ENCODE measurements at regions not wholly inside any gene's neighbourhood (a gene's known extent, or its start where the extent isn't known, plus 50 kb on each side); places are given as distances from the start of the nearest gene placed in this dataset.
"Not testable (repeated sequence)": the region's sequence is repeated elsewhere in the genome, so short reads cannot be mapped to it uniquely, and the experiment has no call there.

GRCh38 chr12:89157413-89157812 is 194.9 kb downstream of the DUSP6 start:
- Histone ChIP-seq H3K27ac (ENCODE audit: low read depth in 2 of 2, low read length in 1 of 2) (no peak overlapping the region), H3K4me1 (ENCODE audit: control insufficient read depth in 2 of 2, insufficient read depth in 2 of 2, low read length in 1 of 2) (no peaks in the 10 kb centered on the region), H3K9me3 (ENCODE audit: control insufficient read depth in 2 of 2, insufficient read depth in 1 of 2, low read depth in 1 of 2, low read length in 1 of 2) (no peaks in the 10 kb centered on the region), H3K36me3 (ENCODE audit: control insufficient read depth in 2 of 2, insufficient read depth in 2 of 2, low read length in 1 of 2) (no peaks in the 10 kb centered on the region), H3K27me3 (ENCODE audit: control insufficient read depth in 1 of 2, insufficient read depth in 2 of 2, low read length in 2 of 2) (no peaks in the 10 kb centered on the region), H3K4me3 (ENCODE audit: low read depth in 1 of 2, low read length in 2 of 2) (no peak overlapping the region)
- 67 to 75% methylated on average over 2 of the region's 2 CpGs for WGBS, 2 donors

- WGBS, 2 donors: 79 to 82% methylated on average over 1 of the region's 1 CpG
- no peaks in the 10 kb centered on the region for H3K27me3 ChIP-seq (ENCODE audit: control insufficient read depth in 1 of 2, insufficient read depth in 2 of 2, low read length in 2 of 2)
- H3K36me3 ChIP-seq (ENCODE audit: control insufficient read depth in 2 of 2, insufficient read depth in 2 of 2, low read length in 1 of 2): no peaks in the 10 kb centered on the region
- H3K9me3 ChIP-seq (ENCODE audit: control insufficient read depth in 2 of 2, insufficient read depth in 1 of 2, low read depth in 1 of 2, low read length in 1 of 2): no peaks in the 10 kb centered on the region
- no peaks in the 10 kb centered on the region for H3K4me1 ChIP-seq (ENCODE audit: control insufficient read depth in 2 of 2, insufficient read depth in 2 of 2, low read length in 1 of 2)
- no peak overlapping the region for H3K27ac ChIP-seq (ENCODE audit: low read depth in 2 of 2, low read length in 1 of 2)
- no peak overlapping the region for H3K4me3 ChIP-seq (ENCODE audit: low read depth in 1 of 2, low read length in 2 of 2)
Observed at GRCh38 chr12:89156862-89157262, 195.4 kb downstream of the DUSP6 start.

- H3K4me3 ChIP-seq (ENCODE audit: low read depth in 1 of 2, low read length in 2 of 2): no peak overlapping the region
- H3K27ac ChIP-seq (ENCODE audit: low read depth in 2 of 2, low read length in 1 of 2): no peak overlapping the region
- no peaks in the 10 kb centered on the region for H3K9me3 ChIP-seq (ENCODE audit: control insufficient read depth in 2 of 2, insufficient read depth in 1 of 2, low read depth in 1 of 2, low read length in 1 of 2)
- no peaks in the 10 kb centered on the region for H3K27me3 ChIP-seq (ENCODE audit: control insufficient read depth in 1 of 2, insufficient read depth in 2 of 2, low read length in 2 of 2)
- no peaks in the 10 kb centered on the region for H3K4me1 ChIP-seq (ENCODE audit: control insufficient read depth in 2 of 2, insufficient read depth in 2 of 2, low read length in 1 of 2)
- 51 to 80% methylated on average over 1 of the region's 1 CpG for WGBS, 2 donors
- no peaks in the 10 kb centered on the region for H3K36me3 ChIP-seq (ENCODE audit: control insufficient read depth in 2 of 2, insufficient read depth in 2 of 2, low read length in 1 of 2)
Observed at GRCh38 chr12:89156340-89156739, 196.0 kb downstream of the DUSP6 start.

DNA sequence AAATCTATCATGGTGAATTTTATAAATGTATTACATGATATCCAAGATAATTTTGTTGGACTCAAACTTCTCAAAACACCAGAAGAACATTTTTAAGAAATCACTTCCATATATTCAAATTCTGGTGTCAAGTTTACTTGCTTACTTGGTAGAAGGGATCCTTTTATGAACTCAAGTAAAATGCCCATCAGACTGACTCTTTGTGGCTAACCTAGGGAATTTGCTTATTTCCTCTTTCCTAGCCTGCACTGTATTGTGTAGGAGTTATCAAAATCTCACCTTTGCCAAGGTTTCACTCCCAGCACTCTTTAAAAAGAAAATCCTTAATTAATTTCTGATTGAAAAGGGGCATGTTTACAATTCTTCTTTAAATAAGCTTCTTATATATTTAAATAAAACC is 196.5 kb downstream of the DUSP6 start:
- no peak overlapping the region for H3K4me3 ChIP-seq (ENCODE audit: low read depth in 1 of 2, low read length in 2 of 2)
- H3K4me1 ChIP-seq (ENCODE audit: control insufficient read depth in 2 of 2, insufficient read depth in 2 of 2, low read length in 1 of 2): no peaks in the 10 kb centered on the region
- no peaks in the 10 kb centered on the region for H3K9me3 ChIP-seq (ENCODE audit: control insufficient read depth in 2 of 2, insufficient read depth in 1 of 2, low read depth in 1 of 2, low read length in 1 of 2)
- H3K27me3 ChIP-seq (ENCODE audit: control insufficient read depth in 1 of 2, insufficient read depth in 2 of 2, low read length in 2 of 2): no peaks in the 10 kb centered on the region
- no peak overlapping the region for H3K27ac ChIP-seq (ENCODE audit: low read depth in 2 of 2, low read length in 1 of 2)
- no peaks in the 10 kb centered on the region for H3K36me3 ChIP-seq (ENCODE audit: control insufficient read depth in 2 of 2, insufficient read depth in 2 of 2, low read length in 1 of 2)

DNA sequence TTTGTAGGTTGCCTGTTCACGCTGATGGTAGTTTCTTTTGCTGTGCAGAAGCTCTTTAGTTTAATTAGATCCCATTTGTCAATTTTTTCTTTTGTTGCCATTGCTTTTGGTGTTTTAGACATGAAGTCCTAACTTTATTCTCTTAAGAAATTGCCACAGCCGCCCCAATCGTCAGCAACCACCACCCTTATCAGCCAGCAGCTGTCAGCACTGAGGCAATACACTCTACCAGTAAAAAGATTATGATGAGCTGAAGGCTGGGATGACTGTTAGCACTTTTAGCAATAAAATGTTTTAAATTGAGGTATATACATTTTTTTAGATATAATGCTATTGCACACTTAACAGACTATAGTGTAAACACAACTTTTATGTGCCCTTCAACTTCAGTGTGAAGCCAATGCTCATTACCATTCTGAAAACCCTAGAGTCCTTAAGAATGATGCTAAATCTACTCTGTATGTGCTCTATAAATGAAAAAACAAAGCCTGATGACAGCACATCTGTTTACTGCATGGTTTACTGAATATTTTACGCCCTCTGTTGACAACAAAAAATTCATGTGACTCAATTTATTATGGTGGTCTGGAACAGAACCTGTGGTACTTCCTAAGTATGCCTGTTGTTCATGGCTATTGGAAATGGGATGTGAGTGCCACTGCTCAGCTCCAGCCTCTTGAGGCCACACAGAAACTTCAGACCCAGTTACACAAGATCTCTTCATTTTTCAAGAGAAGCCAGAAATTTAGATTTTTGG is 197.4 kb downstream of the DUSP6 start:
- no peaks in the 10 kb centered on the region for H3K27me3 ChIP-seq (ENCODE audit: control insufficient read depth in 1 of 2, insufficient read depth in 2 of 2, low read length in 2 of 2)
- H3K9me3 ChIP-seq (ENCODE audit: control insufficient read depth in 2 of 2, insufficient read depth in 1 of 2, low read depth in 1 of 2, low read length in 1 of 2): no peaks in the 10 kb centered on the region
- H3K4me3 ChIP-seq (ENCODE audit: low read depth in 1 of 2, low read length in 2 of 2): no peak overlapping the region
- H3K4me1 ChIP-seq (ENCODE audit: control insufficient read depth in 2 of 2, insufficient read depth in 2 of 2, low read length in 1 of 2): no peaks in the 10 kb centered on the region
- WGBS, 2 donors: 86 to 91% methylated on average over 4 of the region's 4 CpGs
- H3K36me3 ChIP-seq (ENCODE audit: control insufficient read depth in 2 of 2, insufficient read depth in 2 of 2, low read length in 1 of 2): no peaks in the 10 kb centered on the region
- no peak overlapping the region for H3K27ac ChIP-seq (ENCODE audit: low read depth in 2 of 2, low read length in 1 of 2)

DNA sequence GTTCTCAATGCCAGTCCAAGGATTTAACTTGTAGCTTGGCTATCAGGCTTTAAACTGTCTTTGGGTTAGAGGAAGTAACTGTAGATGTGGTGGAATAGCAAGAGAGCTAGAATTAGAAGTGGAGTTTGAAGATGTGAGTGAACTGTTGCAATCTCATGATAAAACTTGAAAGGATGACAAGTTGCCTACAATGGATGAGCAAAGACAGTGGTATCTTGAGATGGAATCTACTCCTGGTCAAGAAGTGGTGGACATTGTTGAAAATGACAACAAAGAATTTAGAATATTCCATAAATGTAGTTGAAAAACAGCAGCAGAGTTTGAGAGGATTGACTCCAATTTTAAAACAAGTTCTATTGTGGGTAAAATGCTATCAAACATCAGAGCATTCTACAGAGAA is 199.0 kb downstream of the DUSP6 start:
- Histone ChIP-seq H3K4me3 (ENCODE audit: low read depth in 1 of 2, low read length in 2 of 2) (no peak overlapping the region), H3K27me3 (ENCODE audit: control insufficient read depth in 1 of 2, insufficient read depth in 2 of 2, low read length in 2 of 2) (no peaks in the 10 kb centered on the region), H3K27ac (ENCODE audit: low read depth in 2 of 2, low read length in 1 of 2) (no peak overlapping the region), H3K4me1 (ENCODE audit: control insufficient read depth in 2 of 2, insufficient read depth in 2 of 2, low read length in 1 of 2) (no peaks in the 10 kb centered on the region), H3K36me3 (ENCODE audit: control insufficient read depth in 2 of 2, insufficient read depth in 2 of 2, low read length in 1 of 2) (no peaks in the 10 kb centered on the region), H3K9me3 (ENCODE audit: control insufficient read depth in 2 of 2, insufficient read depth in 1 of 2, low read depth in 1 of 2, low read length in 1 of 2) (no peaks in the 10 kb centered on the region)

- Histone ChIP-seq H3K4me3 (ENCODE audit: low read depth in 1 of 2, low read length in 2 of 2) (no peak overlapping the region), H3K9me3 (ENCODE audit: control insufficient read depth in 2 of 2, insufficient read depth in 1 of 2, low read depth in 1 of 2, low read length in 1 of 2) (no peaks in the 10 kb centered on the region), H3K4me1 (ENCODE audit: control insufficient read depth in 2 of 2, insufficient read depth in 2 of 2, low read length in 1 of 2) (no peaks in the 10 kb centered on the region), H3K27ac (ENCODE audit: low read depth in 2 of 2, low read length in 1 of 2) (no peak overlapping the region), H3K36me3 (ENCODE audit: control insufficient read depth in 2 of 2, insufficient read depth in 2 of 2, low read length in 1 of 2) (no peaks in the 10 kb centered on the region), H3K27me3 (ENCODE audit: control insufficient read depth in 1 of 2, insufficient read depth in 2 of 2, low read length in 2 of 2) (no peaks in the 10 kb centered on the region)
- WGBS, 2 donors: 77 to 84% methylated on average over 1 of the region's 1 CpG
Observed at GRCh38 chr12:89151536-89151935, 200.8 kb downstream of the DUSP6 start.

DNA sequence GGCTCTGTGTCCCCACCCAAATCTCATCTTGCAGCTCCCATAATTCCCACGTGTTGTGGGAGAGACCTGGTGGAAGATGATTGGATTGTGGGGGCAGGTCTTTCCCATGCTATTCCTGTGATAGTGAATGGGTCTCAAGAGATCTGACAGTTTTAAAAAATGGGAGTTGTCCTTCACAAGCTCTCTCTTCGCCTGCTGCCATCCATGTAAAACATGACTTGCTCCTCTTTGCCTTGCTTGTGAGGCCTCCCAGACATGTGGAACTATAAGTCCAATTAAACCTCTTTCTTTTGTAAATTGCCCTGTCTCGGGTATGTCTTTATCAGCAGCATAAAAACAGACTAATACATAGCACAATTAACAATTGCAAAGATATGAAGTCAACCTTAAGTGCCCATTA is 201.5 kb downstream of the DUSP6 start:
- H3K27ac ChIP-seq (ENCODE audit: low read depth in 2 of 2, low read length in 1 of 2); H3K27me3 ChIP-seq (ENCODE audit: control insufficient read depth in 1 of 2, insufficient read depth in 2 of 2, low read length in 2 of 2); H3K4me3 ChIP-seq (ENCODE audit: low read depth in 1 of 2, low read length in 2 of 2); H3K9me3 ChIP-seq (ENCODE audit: control insufficient read depth in 2 of 2, insufficient read depth in 1 of 2, low read depth in 1 of 2, low read length in 1 of 2); H3K4me1 ChIP-seq (ENCODE audit: control insufficient read depth in 2 of 2, insufficient read depth in 2 of 2, low read length in 1 of 2); H3K36me3 ChIP-seq (ENCODE audit: control insufficient read depth in 2 of 2, insufficient read depth in 2 of 2, low read length in 1 of 2): not testable (repeated sequence)
- whole genome bisulfite sequencing, 2 donors: 83 to 86% methylated on average over 3 of the region's 3 CpGs

- H3K36me3 ChIP-seq (ENCODE audit: control insufficient read depth in 2 of 2, insufficient read depth in 2 of 2, low read length in 1 of 2): no peaks in the 10 kb centered on the region
- H3K9me3 ChIP-seq (ENCODE audit: control insufficient read depth in 2 of 2, insufficient read depth in 1 of 2, low read depth in 1 of 2, low read length in 1 of 2): no peaks in the 10 kb centered on the region
- H3K4me1 ChIP-seq (ENCODE audit: control insufficient read depth in 2 of 2, insufficient read depth in 2 of 2, low read length in 1 of 2): no peaks in the 10 kb centered on the region
- 47 to 73% methylated on average over 6 of the region's 6 CpGs for WGBS, 2 donors
- H3K4me3 ChIP-seq (ENCODE audit: low read depth in 1 of 2, low read length in 2 of 2): no peak overlapping the region
- no peaks in the 10 kb centered on the region for H3K27me3 ChIP-seq (ENCODE audit: control insufficient read depth in 1 of 2, insufficient read depth in 2 of 2, low read length in 2 of 2)
- no peak overlapping the region for H3K27ac ChIP-seq (ENCODE audit: low read depth in 2 of 2, low read length in 1 of 2)
Observed at GRCh38 chr12:89140602-89141238, 211.6 kb downstream of the DUSP6 start.

DNA sequence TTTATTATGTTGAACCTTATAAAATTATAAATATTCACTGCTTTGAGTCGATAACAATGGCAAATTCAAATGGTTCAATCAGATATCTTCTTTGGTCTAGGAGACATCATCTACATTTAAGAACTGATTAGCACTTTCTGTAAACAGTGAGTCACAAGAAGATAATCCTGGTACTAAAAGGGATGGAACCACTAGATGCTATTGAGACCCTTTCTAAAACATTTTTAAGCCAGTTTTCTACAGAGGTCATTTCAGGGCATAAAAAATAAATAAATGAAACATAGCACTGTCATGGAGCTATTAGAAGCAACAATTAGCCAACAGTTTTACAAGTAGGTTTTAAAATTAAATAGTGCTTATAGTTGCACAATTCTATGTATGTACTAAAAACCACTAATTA is 212.2 kb downstream of the DUSP6 start:
- H3K9me3 ChIP-seq (ENCODE audit: control insufficient read depth in 2 of 2, insufficient read depth in 1 of 2, low read depth in 1 of 2, low read length in 1 of 2): no peaks in the 10 kb centered on the region
- H3K4me3 ChIP-seq (ENCODE audit: low read depth in 1 of 2, low read length in 2 of 2): no peak overlapping the region
- WGBS, 2 donors: 77% methylated on average over 1 of the region's 1 CpG
- no peaks in the 10 kb centered on the region for H3K4me1 ChIP-seq (ENCODE audit: control insufficient read depth in 2 of 2, insufficient read depth in 2 of 2, low read length in 1 of 2)
- no peaks in the 10 kb centered on the region for H3K36me3 ChIP-seq (ENCODE audit: control insufficient read depth in 2 of 2, insufficient read depth in 2 of 2, low read length in 1 of 2)
- no peak overlapping the region for H3K27ac ChIP-seq (ENCODE audit: low read depth in 2 of 2, low read length in 1 of 2)
- no peaks in the 10 kb centered on the region for H3K27me3 ChIP-seq (ENCODE audit: control insufficient read depth in 1 of 2, insufficient read depth in 2 of 2, low read length in 2 of 2)
